Vagina (tissue), 2 donors: ENCODE measurements at regions not wholly inside any gene's neighbourhood (a gene's known extent, or its start where the extent isn't known, plus 50 kb on each side); places are given as distances from the start of the nearest gene placed in this dataset.

Source experiments
- DNase-seq, 2 donors: peaks; one replicate each; pipeline ENCODE4 v3.0.0-alpha.2; 2017; ENCODE audit errors: extremely low spot score in 2 of 2
- H3K27ac ChIP-seq: fragments of 200-600 bp; sonication (generic); one replicate; pipeline ENCODE4 v1.5.1; 2019
- H3K27me3 ChIP-seq: fragments of 200-600 bp; sonication (generic); one replicate; pipeline ENCODE4 v1.5.1; 2019
- H3K36me3 ChIP-seq, 2 donors: fragments of 200-600 bp; sonication (generic); one replicate each; pipeline ENCODE4 v1.5.1; 2017 to 2019
- H3K4me1 ChIP-seq: fragments of 200-600 bp; sonication (generic); one replicate; pipeline ENCODE4 v1.5.1; 2019
- H3K4me3 ChIP-seq, 2 donors: fragments of 200-600 bp; sonication (generic); 1 replicate in 1 of 2; 2 replicates in 1 of 2; pipeline ENCODE4 v1.5.1; 2016 to 2019
- H3K9me3 ChIP-seq: fragments of 200-600 bp; sonication (generic); one replicate; pipeline ENCODE4 v1.5.1; 2019
- POLR2A ChIP-seq, 2 donors: fragments of 450-650 bp; IDR thresholded peaks; one replicate each; pipeline ENCODE4 v1.6.1; 2017; ENCODE audit warnings: antibody characterized with exemption in 2 of 2, mild to moderate bottlenecking in 2 of 2, moderate library complexity in 2 of 2
- POLR2AphosphoS5 ChIP-seq, 2 donors: sonication (generic); formaldehyde crosslinking; IDR thresholded peaks; one replicate each; pipeline ENCODE4 v1.9.0; 2017; ENCODE audit warnings: antibody characterized with exemption in 2 of 2, mild to moderate bottlenecking in 2 of 2, low read depth in 1 of 2; ENCODE audit not compliant: insufficient read depth in 1 of 2
- intact Hi-C: fragments of 100-400 bp; cut with DNase I; formaldehyde crosslinking; loops from one replicate; pipeline ENCODE4 v1.15.1; 2023
- TF ChIP-seq, protein P1 (sequence below), 3 experiments: fragments of 450-650 bp in 2 of 3; fragments of 200-600 bp in 1 of 3; sonication (generic) in 1 of 3; IDR thresholded peaks; one replicate each; pipeline ENCODE4 v1.5.1; 2017 to 2019; ENCODE audit warnings: antibody characterized with exemption in 3 of 3, mild to moderate bottlenecking in 2 of 3, moderate library complexity in 2 of 3

DNA sequence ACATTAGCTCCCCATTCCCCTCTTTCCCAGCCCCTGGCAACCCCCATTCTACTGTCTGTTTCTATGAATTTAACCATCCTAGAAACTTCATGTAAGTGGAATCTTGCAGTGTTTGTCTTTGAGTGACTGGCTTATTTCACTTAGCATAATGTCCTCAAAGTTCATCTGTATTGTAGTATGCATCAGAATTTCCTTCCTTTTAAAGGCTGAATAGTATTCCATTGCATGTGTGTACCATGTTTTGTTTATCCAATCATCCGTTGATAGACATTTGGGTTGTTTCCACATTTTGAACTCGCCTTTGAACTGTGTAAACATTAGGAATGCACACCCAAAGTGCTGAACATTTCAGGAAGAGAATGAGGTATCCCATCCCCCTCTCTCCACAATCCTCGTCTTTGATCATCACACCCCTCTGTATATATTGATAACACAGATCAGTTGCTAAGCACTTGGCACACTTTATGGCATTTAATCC, 56.4 kb upstream of the PLAC1 start:
- DNase-seq: no peak
- no peaks in the 10 kb centered on the region for H3K36me3 ChIP-seq
- no peaks in the 10 kb centered on the region for H3K4me1 ChIP-seq
- intact Hi-C loops: no loop called here
- TF ChIP-seq, protein P1, sequence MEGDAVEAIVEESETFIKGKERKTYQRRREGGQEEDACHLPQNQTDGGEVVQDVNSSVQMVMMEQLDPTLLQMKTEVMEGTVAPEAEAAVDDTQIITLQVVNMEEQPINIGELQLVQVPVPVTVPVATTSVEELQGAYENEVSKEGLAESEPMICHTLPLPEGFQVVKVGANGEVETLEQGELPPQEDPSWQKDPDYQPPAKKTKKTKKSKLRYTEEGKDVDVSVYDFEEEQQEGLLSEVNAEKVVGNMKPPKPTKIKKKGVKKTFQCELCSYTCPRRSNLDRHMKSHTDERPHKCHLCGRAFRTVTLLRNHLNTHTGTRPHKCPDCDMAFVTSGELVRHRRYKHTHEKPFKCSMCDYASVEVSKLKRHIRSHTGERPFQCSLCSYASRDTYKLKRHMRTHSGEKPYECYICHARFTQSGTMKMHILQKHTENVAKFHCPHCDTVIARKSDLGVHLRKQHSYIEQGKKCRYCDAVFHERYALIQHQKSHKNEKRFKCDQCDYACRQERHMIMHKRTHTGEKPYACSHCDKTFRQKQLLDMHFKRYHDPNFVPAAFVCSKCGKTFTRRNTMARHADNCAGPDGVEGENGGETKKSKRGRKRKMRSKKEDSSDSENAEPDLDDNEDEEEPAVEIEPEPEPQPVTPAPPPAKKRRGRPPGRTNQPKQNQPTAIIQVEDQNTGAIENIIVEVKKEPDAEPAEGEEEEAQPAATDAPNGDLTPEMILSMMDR (IDR thresholded peaks at IDR 0.05): no peak
- TF ChIP-seq POLR2A (IDR thresholded peaks at IDR 0.05): no peak
- TF ChIP-seq POLR2AphosphoS5 (IDR thresholded peaks at IDR 0.05; ENCODE audit: insufficient read depth in 1 of 2, low read depth in 1 of 2): no peak
- H3K27ac ChIP-seq: no peak overlapping the region
- no peaks in the 10 kb centered on the region for H3K9me3 ChIP-seq
- no peak overlapping the region for H3K4me3 ChIP-seq
- H3K27me3 ChIP-seq: no peaks in the 10 kb centered on the region

GRCh38 chrX:134713618-134714107, 55.4 kb upstream of the PLAC1 start:
- Histone ChIP-seq H3K4me1 (no peaks in the 10 kb centered on the region), H3K4me3 (no peak overlapping the region), H3K27me3 (no peaks in the 10 kb centered on the region), H3K36me3 (no peaks in the 10 kb centered on the region), H3K27ac (no peak overlapping the region), H3K9me3 (no peaks in the 10 kb centered on the region)
- no peak for DNase-seq
- intact Hi-C loops: no loop called here
- TF ChIP-seq POLR2AphosphoS5 (IDR thresholded peaks at IDR 0.05; ENCODE audit: insufficient read depth in 1 of 2, low read depth in 1 of 2) (no peak), POLR2A (IDR thresholded peaks at IDR 0.05) (no peak)
- TF ChIP-seq, protein P1 (IDR thresholded peaks at IDR 0.05): no peak

GRCh38 chrX:134712272-134712671, 54.0 kb upstream of the PLAC1 start:
- no peak overlapping the region for H3K4me3 ChIP-seq
- H3K27me3 ChIP-seq: no peaks in the 10 kb centered on the region
- H3K27ac ChIP-seq: no peak overlapping the region
- no peak for DNase-seq
- TF ChIP-seq, protein P1 (IDR thresholded peaks at IDR 0.05): no peak
- no peak for TF ChIP-seq POLR2A (IDR thresholded peaks at IDR 0.05)
- no peak for TF ChIP-seq POLR2AphosphoS5 (IDR thresholded peaks at IDR 0.05; ENCODE audit: insufficient read depth in 1 of 2, low read depth in 1 of 2)
- intact Hi-C loops: no loop called here
- H3K36me3 ChIP-seq: no peaks in the 10 kb centered on the region
- H3K9me3 ChIP-seq: no peaks in the 10 kb centered on the region
- no peaks in the 10 kb centered on the region for H3K4me1 ChIP-seq

DNA sequence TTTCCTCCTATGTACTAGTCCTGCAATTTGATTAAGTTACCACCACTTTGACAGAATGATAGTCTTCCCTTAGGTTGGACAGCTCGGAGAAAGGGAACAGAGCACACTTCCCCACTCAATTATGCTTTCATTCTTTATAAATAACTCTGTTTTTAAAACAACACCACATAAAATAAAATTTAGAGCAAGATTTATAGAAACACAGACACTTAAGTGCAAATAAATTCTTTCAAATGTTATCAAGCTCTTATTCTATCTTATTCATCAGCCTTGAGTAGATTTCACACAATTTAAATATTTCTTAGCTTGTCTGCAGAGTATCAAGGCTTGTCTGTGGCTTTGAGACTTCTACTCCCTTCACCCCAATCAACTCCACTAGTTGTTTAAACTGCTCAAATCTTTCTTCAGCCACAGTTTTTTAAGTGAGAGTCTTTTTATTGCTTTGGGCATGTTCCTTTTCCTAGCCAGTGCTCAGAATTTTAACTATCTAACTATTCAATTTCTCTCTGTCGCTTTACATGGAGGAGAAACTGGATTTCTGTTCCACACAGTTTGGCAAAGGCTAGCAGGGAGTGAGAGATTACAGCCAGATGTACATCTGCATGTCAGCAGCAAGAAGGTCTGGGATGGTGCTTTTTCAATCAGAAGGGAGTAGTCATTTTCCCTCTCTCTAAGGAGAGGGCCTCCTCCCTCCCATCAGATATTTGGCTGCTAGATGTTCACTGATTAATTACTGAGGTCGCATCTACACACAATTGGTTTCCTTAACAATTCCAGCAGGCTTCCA, 53.1 kb upstream of the PLAC1 start:
- H3K4me1 ChIP-seq: no peaks in the 10 kb centered on the region
- intact Hi-C loops: no loop called here
- TF ChIP-seq, protein P1 (IDR thresholded peaks at IDR 0.05): no peak
- TF ChIP-seq POLR2AphosphoS5 (IDR thresholded peaks at IDR 0.05; ENCODE audit: insufficient read depth in 1 of 2, low read depth in 1 of 2): no peak
- no peak for TF ChIP-seq POLR2A (IDR thresholded peaks at IDR 0.05)
- no peaks in the 10 kb centered on the region for H3K27me3 ChIP-seq
- H3K9me3 ChIP-seq: no peaks in the 10 kb centered on the region
- no peak for DNase-seq
- H3K4me3 ChIP-seq: no peak overlapping the region
- H3K27ac ChIP-seq: no peak overlapping the region
- H3K36me3 ChIP-seq: no peaks in the 10 kb centered on the region
